Thoracic aorta (tissue), 2 donors: ENCODE measurements at regions not wholly inside any gene's neighbourhood (a gene's known extent, or its start where the extent isn't known, plus 50 kb on each side); places are given as distances from the start of the nearest gene placed in this dataset.

Experiments
- ATAC-seq: fragments of 150-250 bp; one replicate; pipeline ENCODE4 v1.8.0; 2017; ENCODE audit warnings: low read depth; ENCODE audit not compliant: insufficient number of reproducible peaks, low FRiP score
- DNase-seq: peaks from one replicate; pipeline ENCODE4 v3.0.0-alpha.2; 2020; ENCODE audit warnings: low spot score
- H3K27ac ChIP-seq, 2 donors: fragments of 200-600 bp; sonication (generic); 1 replicate in 1 of 2; 2 replicates in 1 of 2; pipeline ENCODE4 v1.5.1; 2016; ENCODE audit warnings: mild to moderate bottlenecking in 2 of 2, moderate library complexity in 2 of 2
- H3K27me3 ChIP-seq: fragments of 200-600 bp; sonication (generic); replicated peaks from 2 replicates; pipeline ENCODE4 v1.6.0; 2016; ENCODE audit warnings: mild to moderate bottlenecking; ENCODE audit not compliant: insufficient read depth
- H3K36me3 ChIP-seq: fragments of 200-600 bp; sonication (generic); one replicate; pipeline ENCODE4 v1.5.1; 2016
- H3K4me1 ChIP-seq, 2 donors: fragments of 200-600 bp; sonication (generic); 1 replicate in 1 of 2; 2 replicates in 1 of 2; pipeline versions ENCODE4 v1.5.1 to v1.6.0; 2016; ENCODE audit warnings: low read depth in 2 of 2, mild to moderate bottlenecking in 1 of 2; ENCODE audit not compliant: control insufficient read depth in 1 of 2
- H3K4me3 ChIP-seq: fragments of 200-600 bp; sonication (generic); 2 replicates; pipeline ENCODE4 v1.5.1; 2016; ENCODE audit warnings: mild to moderate bottlenecking
- H3K9me3 ChIP-seq: fragments of 200-600 bp; sonication (generic); 2 replicates; pipeline ENCODE4 v1.5.1; 2016
- TF ChIP-seq, protein P1 (sequence below): fragments of 200-600 bp; sonication (generic); IDR thresholded peaks from one replicate; pipeline ENCODE4 v1.5.1; 2019; ENCODE audit warnings: antibody characterized with exemption

DNA sequence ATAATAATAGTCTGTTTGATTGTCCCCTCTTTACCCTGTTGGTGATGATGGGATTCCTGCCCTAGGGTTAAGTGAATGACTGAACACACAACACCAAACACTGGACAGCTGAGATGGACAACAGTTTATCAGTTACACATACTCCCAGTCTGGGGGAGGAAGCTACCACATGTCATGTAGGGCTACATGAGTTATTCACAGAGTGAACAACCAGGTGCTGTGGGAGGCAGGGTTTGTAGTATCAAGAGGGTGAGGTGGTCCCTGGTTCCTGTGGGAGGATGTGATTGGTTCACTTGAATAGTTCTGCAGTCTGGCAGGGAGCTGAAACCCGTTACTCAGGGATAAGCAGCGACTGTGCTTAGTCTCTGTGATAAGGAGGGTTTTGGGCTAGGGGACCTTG is 88.8 kb upstream of the AP1S2 start:
- ATAC-seq (no peak), DNase-seq (no peak)
- H3K27me3 ChIP-seq: no peaks in the 10 kb centered on the region
- no peak overlapping the region for H3K27ac ChIP-seq
- no peaks in the 10 kb centered on the region for H3K4me1 ChIP-seq
- H3K36me3 ChIP-seq: no peaks in the 10 kb centered on the region
- H3K4me3 ChIP-seq: no peak overlapping the region
- no peaks in the 10 kb centered on the region for H3K9me3 ChIP-seq
- TF ChIP-seq, protein P1, sequence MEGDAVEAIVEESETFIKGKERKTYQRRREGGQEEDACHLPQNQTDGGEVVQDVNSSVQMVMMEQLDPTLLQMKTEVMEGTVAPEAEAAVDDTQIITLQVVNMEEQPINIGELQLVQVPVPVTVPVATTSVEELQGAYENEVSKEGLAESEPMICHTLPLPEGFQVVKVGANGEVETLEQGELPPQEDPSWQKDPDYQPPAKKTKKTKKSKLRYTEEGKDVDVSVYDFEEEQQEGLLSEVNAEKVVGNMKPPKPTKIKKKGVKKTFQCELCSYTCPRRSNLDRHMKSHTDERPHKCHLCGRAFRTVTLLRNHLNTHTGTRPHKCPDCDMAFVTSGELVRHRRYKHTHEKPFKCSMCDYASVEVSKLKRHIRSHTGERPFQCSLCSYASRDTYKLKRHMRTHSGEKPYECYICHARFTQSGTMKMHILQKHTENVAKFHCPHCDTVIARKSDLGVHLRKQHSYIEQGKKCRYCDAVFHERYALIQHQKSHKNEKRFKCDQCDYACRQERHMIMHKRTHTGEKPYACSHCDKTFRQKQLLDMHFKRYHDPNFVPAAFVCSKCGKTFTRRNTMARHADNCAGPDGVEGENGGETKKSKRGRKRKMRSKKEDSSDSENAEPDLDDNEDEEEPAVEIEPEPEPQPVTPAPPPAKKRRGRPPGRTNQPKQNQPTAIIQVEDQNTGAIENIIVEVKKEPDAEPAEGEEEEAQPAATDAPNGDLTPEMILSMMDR: no peak

DNA sequence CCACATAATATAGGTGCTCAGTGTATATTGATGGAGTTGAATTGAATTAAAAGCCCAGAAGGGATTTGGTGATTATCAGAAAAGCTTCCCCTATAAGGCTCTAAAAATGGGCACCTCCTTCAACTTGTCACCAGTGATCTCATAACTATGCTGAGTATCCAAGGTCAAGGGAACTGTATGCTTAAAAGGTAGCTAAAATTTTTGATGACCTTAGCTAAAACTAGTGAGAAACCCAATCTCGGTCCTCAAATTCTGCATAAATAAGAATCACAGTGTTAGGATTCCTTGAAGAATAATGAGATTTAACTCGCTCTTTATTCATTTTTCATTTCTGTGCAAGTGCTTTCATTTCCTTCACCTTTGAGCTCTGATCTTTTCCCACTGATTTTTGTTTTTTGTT is 87.7 kb upstream of the AP1S2 start:
- H3K27me3 ChIP-seq: no peaks in the 10 kb centered on the region
- H3K27ac ChIP-seq: no peak overlapping the region
- no peaks in the 10 kb centered on the region for H3K36me3 ChIP-seq
- ATAC-seq (no peak), DNase-seq (no peak)
- no peaks in the 10 kb centered on the region for H3K9me3 ChIP-seq
- H3K4me3 ChIP-seq: no peak overlapping the region
- H3K4me1 ChIP-seq: no peaks in the 10 kb centered on the region
- TF ChIP-seq, protein P1: no peak

DNA sequence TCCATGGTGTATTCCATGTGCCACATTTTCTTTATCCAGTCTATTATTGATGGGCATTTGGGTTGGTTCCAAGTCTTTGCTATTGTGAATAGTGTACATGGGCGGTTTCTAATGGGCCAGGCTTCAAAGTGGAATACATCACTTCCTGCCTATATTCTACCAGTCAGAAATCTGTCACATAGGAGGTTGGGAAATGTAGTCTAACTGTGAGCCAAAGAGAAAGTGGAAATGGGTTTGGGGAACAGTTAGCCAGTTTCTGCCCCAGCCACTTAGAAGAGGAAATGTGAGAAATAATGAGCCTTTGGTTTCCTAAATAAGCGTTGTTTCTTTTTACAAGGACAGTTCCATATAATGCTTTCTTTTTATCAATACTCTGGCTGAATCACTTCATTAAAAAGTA is 85.1 kb upstream of the AP1S2 start:
- H3K27ac ChIP-seq: no peak overlapping the region
- ATAC-seq: no peak
- TF ChIP-seq, protein P1: no peak
- H3K4me1 ChIP-seq: no peaks in the 10 kb centered on the region
- DNase-seq: no peak
- H3K27me3 ChIP-seq: no peaks in the 10 kb centered on the region
- H3K4me3 ChIP-seq: no peak overlapping the region
- no peaks in the 10 kb centered on the region for H3K9me3 ChIP-seq
- no peaks in the 10 kb centered on the region for H3K36me3 ChIP-seq

DNA sequence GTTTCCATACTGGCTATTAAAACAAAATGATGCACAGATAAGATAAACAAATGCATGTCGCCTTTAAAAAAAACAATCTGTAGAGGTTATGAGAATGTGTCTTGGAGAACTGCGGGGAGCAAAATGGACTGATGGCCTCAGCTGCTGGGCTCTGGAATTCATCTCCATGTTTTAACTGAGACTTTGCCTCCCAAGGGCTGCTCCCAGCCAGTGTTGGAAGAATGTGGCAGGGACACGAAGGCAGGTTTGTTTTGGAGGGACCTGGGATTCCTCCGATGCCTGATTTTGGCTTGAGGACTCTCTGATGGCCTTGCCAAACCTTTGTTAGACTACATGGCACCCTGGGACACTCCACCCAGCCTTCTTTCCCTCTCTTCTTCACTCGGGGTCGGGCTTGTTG is 83.5 kb upstream of the AP1S2 start:
- TF ChIP-seq, protein P1: no peak
- no peaks in the 10 kb centered on the region for H3K27me3 ChIP-seq
- H3K9me3 ChIP-seq: no peaks in the 10 kb centered on the region
- H3K36me3 ChIP-seq: no peaks in the 10 kb centered on the region
- no peak overlapping the region for H3K27ac ChIP-seq
- no peak for ATAC-seq
- no peaks in the 10 kb centered on the region for H3K4me1 ChIP-seq
- DNase-seq: no peak
- H3K4me3 ChIP-seq: no peak overlapping the region

DNA sequence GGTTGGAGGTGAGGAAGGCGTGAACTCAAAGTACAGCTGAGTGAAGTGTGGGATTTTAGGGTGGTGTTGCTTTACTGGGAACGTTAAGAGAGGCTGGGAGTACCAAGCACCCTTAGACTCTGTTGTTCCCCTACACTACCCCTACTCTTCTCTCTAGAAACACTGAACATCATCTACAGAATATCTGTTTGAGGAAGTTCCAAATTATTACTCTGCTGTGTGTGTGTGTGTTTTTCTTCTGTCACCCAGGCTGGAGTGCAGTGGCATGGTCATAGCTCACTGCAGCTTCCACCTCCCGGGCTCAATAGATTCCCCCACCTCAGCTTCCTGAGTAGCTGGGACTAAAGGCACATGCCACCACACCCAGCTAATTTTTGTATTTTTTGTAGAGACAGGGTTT is 76.7 kb upstream of the AP1S2 start:
- H3K36me3 ChIP-seq: no peaks in the 10 kb centered on the region
- H3K9me3 ChIP-seq: no peaks in the 10 kb centered on the region
- TF ChIP-seq, protein P1: no peak
- DNase-seq (no peak), ATAC-seq (no peak)
- no peak overlapping the region for H3K4me3 ChIP-seq
- no peaks in the 10 kb centered on the region for H3K27me3 ChIP-seq
- H3K27ac ChIP-seq: no peak overlapping the region
- H3K4me1 ChIP-seq: no peaks in the 10 kb centered on the region
